A549 (cell line): ENCODE measurements at regions not wholly inside any gene's neighbourhood (a gene's known extent, or its start where the extent isn't known, plus 50 kb on each side); places are given as distances from the start of the nearest gene placed in this dataset.

Experiments used
- ATAC-seq, 2 experiments: fragments of 200-7000 bp in 1 of 2; fragments of >200 bp in 1 of 2; cut with Nextera tagmentation in 1 of 2; cut with Tn5 transposase in 1 of 2; 3 replicates each; pipeline versions ENCODE4 v1.8.0 to v1.9.1; 2018 to 2020; ENCODE audit warnings: mild to moderate bottlenecking in 1 of 2, moderate library complexity in 1 of 2
- CTCF ChIA-PET: fragments of 300-600 bp; sonication (Branson Sonifier 250); formaldehyde crosslinking; extraction: SDS; loops from one replicate; lab custom pipeline; 2021; ENCODE audit warnings: antibody characterized with exemption, inconsistent platforms; lab: Yijun Ruan, JAX
- POLR2A ChIA-PET: fragments of 350-600 bp; formaldehyde crosslinking; extraction: SDS; loops from one replicate; lab custom pipeline; 2021; ENCODE audit warnings: antibody characterized with exemption, inconsistent platforms; lab: Yijun Ruan, JAX
- DNase-seq, 2 experiments: peaks; one replicate each; pipeline versions ENCODE4 v3.0.0 to v3.0.0-alpha.2; 2011 to 2016; ENCODE audit warnings: low read depth in 1 of 2, low spot score in 1 of 2
- FAIRE-seq: peaks from 2 replicates; lab custom pipeline; 2011; peaks lifted over from hg19 to GRCh38; lab: Jason Lieb, UNC
- H3K27ac ChIP-seq, 2 experiments: fragments of >200 bp; sonication (Bioruptor Twin); formaldehyde crosslinking; 3 replicates each; pipeline ENCODE4 v1.5.1; 2016 to 2017
- H3K4me1 ChIP-seq: fragments of >200 bp; sonication (Bioruptor Twin); formaldehyde crosslinking; 3 replicates; pipeline ENCODE4 v1.6.1; 2016
- H3K4me2 ChIP-seq: fragments of >200 bp; sonication (Bioruptor Twin); formaldehyde crosslinking; 3 replicates; pipeline ENCODE4 v1.6.1; 2016
- H3K4me3 ChIP-seq: fragments of >200 bp; sonication (Bioruptor Twin); formaldehyde crosslinking; 3 replicates; pipeline ENCODE4 v1.5.1; 2016
- H3K9me3 ChIP-seq: fragments of >200 bp; sonication (Bioruptor Twin); formaldehyde crosslinking; 3 replicates; pipeline ENCODE4 v1.6.1; 2016
- ATOH8 ChIP-seq: fragments of 250-450 bp; sonication (Bioruptor Pico); IDR thresholded peaks from 2 replicates; pipeline ENCODE4 v1.5.0; 2020; ENCODE audit warnings: low read depth, mild to moderate bottlenecking, moderate library complexity
- CEBPB ChIP-seq, 2 experiments: fragments of >200 bp in 1 of 2; sonication (Bioruptor Twin) in 1 of 2; formaldehyde crosslinking in 1 of 2; IDR thresholded peaks; 2 replicates each; pipeline ENCODE4 v1.6.1; 2012 to 2016
- EHF ChIP-seq: fragments of 250-450 bp; sonication (Bioruptor Pico); IDR thresholded peaks from 2 replicates; pipeline ENCODE4 v1.5.0; 2020; ENCODE audit warnings: mild to moderate bottlenecking
- EHMT2 ChIP-seq: fragments of 200-600 bp; sonication (generic); IDR thresholded peaks from 2 replicates; pipeline ENCODE4 v1.6.1; 2016; ENCODE audit warnings: antibody characterized with exemption, low read depth, mild to moderate bottlenecking, moderate library complexity
- FOSB ChIP-seq: fragments of 250-450 bp; sonication (Bioruptor Pico); IDR thresholded peaks from 2 replicates; pipeline ENCODE4 v1.5.0; 2020; ENCODE audit warnings: mild to moderate bottlenecking, moderate library complexity
- GATA3 ChIP-seq: IDR thresholded peaks from 2 replicates; pipeline ENCODE4 v1.6.1; 2012; ENCODE audit warnings: borderline replicate concordance
- HES2 ChIP-seq: fragments of >200 bp; sonication (Bioruptor Twin); formaldehyde crosslinking; IDR thresholded peaks from 2 replicates; pipeline ENCODE4 v1.6.1; 2016
- HOXB13 ChIP-seq: fragments of 250-450 bp; sonication (Bioruptor Pico); IDR thresholded peaks from 2 replicates; pipeline ENCODE4 v1.5.0; 2020; ENCODE audit warnings: low read depth, mild to moderate bottlenecking, moderate library complexity
- JUN ChIP-seq, 2 experiments: fragments of >200 bp; sonication (Bioruptor Twin); formaldehyde crosslinking; IDR thresholded peaks; 2 replicates in 1 of 2; 3 replicates in 1 of 2; pipeline ENCODE4 v1.6.1; 2016 to 2017
- KDM1A ChIP-seq: fragments of 200-600 bp; sonication (generic); IDR thresholded peaks from 2 replicates; pipeline ENCODE4 v1.6.1; 2016; ENCODE audit warnings: low read depth, mild to moderate bottlenecking
- PBX3 ChIP-seq: IDR thresholded peaks from 2 replicates; pipeline ENCODE4 v1.6.1; 2012
- POLR2AphosphoS2 ChIP-seq: conservative IDR thresholded peaks from 2 replicates; pipeline ENCODE4 v1.6.1; 2012; ENCODE audit warnings: low read length, improper control_type of control experiment, inconsistent platforms
- TFCP2L1 ChIP-seq: fragments of 250-450 bp; sonication (Bioruptor Pico); IDR thresholded peaks from 2 replicates; pipeline ENCODE4 v1.5.0; 2021; ENCODE audit warnings: mild to moderate bottlenecking
- WGBS: methylation state at CpG from one replicate; pipeline ENCODE4 v1.1.6; 2017; ENCODE audit errors: missing lambda C conversion rate; 5-methylcytosine and 5-hydroxymethylcytosine counted together
- TF ChIP-seq, protein P1 (sequence below): fragments of 200-600 bp; sonication (generic); IDR thresholded peaks from 2 replicates; pipeline ENCODE4 v1.6.1; 2016; ENCODE audit warnings: antibody characterized with exemption, mild to moderate bottlenecking, moderate library complexity

DNA sequence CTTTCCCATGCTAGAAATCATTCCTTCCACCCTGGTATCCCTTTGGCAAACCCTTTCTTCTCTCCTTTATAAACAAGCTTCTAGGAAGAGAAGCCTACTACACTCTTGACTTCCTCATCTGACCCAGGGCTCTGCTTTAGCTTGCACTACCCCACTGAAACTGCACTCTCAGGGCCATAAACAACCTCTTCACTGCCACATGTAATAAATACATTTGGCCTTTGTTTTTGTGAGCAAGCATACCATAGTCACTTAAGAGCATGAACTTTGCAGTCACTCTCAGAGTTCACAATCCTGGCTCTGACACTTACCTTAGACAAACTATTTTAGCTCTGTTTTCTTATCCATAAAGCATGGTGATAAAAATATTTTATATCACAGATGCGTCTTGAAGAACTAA, 50.7 kb upstream of the USP38 start:
- CTCF ChIA-PET = no interaction called here
- DNase-seq = no peak

More for the DNA sequence above, 50.7 kb upstream of the USP38 start:
- no peak for FAIRE-seq
- 7% methylated on average over 1 of the region's 1 CpG for WGBS
- ATAC-seq = no peak
- H3K4me2 ChIP-seq = no peak overlapping the region
- POLR2A ChIA-PET = no interaction called here
- no peak overlapping the region for H3K27ac ChIP-seq
- no peaks in the 10 kb centered on the region for H3K4me1 ChIP-seq
- no peaks in the 10 kb centered on the region for H3K9me3 ChIP-seq
- no peak overlapping the region for H3K4me3 ChIP-seq
- TF ChIP-seq EHF (CRISPR knock-in tag) = no peak
- no peak for TF ChIP-seq JUN (IDR thresholded peaks at IDR 0.05)
- TF ChIP-seq KDM1A = no peak
- TF ChIP-seq ATOH8 (CRISPR knock-in tag) = no peak
- TF ChIP-seq FOSB (CRISPR knock-in tag) = no peak
- TF ChIP-seq EHMT2 = no peak
- no peak for TF ChIP-seq GATA3
- no peak for TF ChIP-seq CEBPB (IDR thresholded peaks at IDR 0.05)
- no peak for TF ChIP-seq HES2
- TF ChIP-seq TFCP2L1 (CRISPR knock-in tag) = no peak
- TF ChIP-seq, protein P1, sequence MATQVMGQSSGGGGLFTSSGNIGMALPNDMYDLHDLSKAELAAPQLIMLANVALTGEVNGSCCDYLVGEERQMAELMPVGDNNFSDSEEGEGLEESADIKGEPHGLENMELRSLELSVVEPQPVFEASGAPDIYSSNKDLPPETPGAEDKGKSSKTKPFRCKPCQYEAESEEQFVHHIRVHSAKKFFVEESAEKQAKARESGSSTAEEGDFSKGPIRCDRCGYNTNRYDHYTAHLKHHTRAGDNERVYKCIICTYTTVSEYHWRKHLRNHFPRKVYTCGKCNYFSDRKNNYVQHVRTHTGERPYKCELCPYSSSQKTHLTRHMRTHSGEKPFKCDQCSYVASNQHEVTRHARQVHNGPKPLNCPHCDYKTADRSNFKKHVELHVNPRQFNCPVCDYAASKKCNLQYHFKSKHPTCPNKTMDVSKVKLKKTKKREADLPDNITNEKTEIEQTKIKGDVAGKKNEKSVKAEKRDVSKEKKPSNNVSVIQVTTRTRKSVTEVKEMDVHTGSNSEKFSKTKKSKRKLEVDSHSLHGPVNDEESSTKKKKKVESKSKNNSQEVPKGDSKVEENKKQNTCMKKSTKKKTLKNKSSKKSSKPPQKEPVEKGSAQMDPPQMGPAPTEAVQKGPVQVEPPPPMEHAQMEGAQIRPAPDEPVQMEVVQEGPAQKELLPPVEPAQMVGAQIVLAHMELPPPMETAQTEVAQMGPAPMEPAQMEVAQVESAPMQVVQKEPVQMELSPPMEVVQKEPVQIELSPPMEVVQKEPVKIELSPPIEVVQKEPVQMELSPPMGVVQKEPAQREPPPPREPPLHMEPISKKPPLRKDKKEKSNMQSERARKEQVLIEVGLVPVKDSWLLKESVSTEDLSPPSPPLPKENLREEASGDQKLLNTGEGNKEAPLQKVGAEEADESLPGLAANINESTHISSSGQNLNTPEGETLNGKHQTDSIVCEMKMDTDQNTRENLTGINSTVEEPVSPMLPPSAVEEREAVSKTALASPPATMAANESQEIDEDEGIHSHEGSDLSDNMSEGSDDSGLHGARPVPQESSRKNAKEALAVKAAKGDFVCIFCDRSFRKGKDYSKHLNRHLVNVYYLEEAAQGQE = no peak
- no peak for TF ChIP-seq PBX3
- no peak for TF ChIP-seq HOXB13 (CRISPR knock-in tag)
- TF ChIP-seq POLR2AphosphoS2 = no peak
- TF ChIP-seq, all 56 proteins: peak for 0
